Neural crest cell (in vitro differentiated cells): ENCODE measurements at regions not wholly inside any gene's neighbourhood (a gene's known extent, or its start where the extent isn't known, plus 50 kb on each side); places are given as distances from the start of the nearest gene placed in this dataset.

ENCODE experiments used
- DNase-seq: peaks from one replicate; pipeline ENCODE4 v3.0.0; 2021; ENCODE audit warnings: low read depth, mixed read lengths, low spot score
- H3K27ac Mint-ChIP-seq: one replicate; pipeline ENCODE4 v1.8.0; 2021; ENCODE audit warnings: mild to moderate bottlenecking, mixed read lengths; ENCODE audit not compliant: unreplicated experiment
- H3K27me3 Mint-ChIP-seq: 2 replicates; pipeline ENCODE4 v1.8.0; 2021; ENCODE audit warnings: low read depth, mild to moderate bottlenecking, mixed read lengths
- H3K36me3 Mint-ChIP-seq: 2 replicates; pipeline ENCODE4 v1.8.0; 2021; ENCODE audit warnings: low read depth, mild to moderate bottlenecking, mixed read lengths
- H3K4me1 Mint-ChIP-seq: 2 replicates; pipeline ENCODE4 v1.8.0; 2021; ENCODE audit warnings: mixed read lengths
- H3K4me3 Mint-ChIP-seq: one replicate; pipeline ENCODE4 v1.8.0; 2021; ENCODE audit warnings: mild to moderate bottlenecking, mixed read lengths
- H3K9me3 Mint-ChIP-seq: 2 replicates; pipeline ENCODE4 v1.8.0; 2021; ENCODE audit warnings: mixed read lengths
- CTCF ChIP-seq: fragments of 200-600 bp; sonication (generic); conservative IDR thresholded peaks from 2 replicates; pipeline ENCODE4 v1.5.0; 2021; ENCODE audit warnings: antibody characterized with exemption, mild to moderate bottlenecking

- Mint-ChIP-seq H3K4me3 (no peak overlapping the region), H3K27ac (no peak overlapping the region), H3K27me3 (no peaks in the 10 kb centered on the region), H3K4me1 (no peaks in the 10 kb centered on the region), H3K9me3 (peaks cover 4% of the 10 kb centered on the region), H3K36me3 (no peaks in the 10 kb centered on the region)
- no peak for TF ChIP-seq CTCF
- DNase-seq, result no peak
Measured at GRCh38 chr4:36677874-36678273, 396.5 kb downstream of the DTHD1 start.

GRCh38 chr4:36687681-36688080, 406.3 kb downstream of the DTHD1 start:
- Mint-ChIP-seq H3K9me3 (peaks cover 7% of the 10 kb centered on the region), H3K36me3 (no peaks in the 10 kb centered on the region), H3K4me1 (no peaks in the 10 kb centered on the region), H3K27me3 (no peaks in the 10 kb centered on the region), H3K27ac (no peak overlapping the region), H3K4me3 (no peak overlapping the region)
- DNase-seq, result no peak
- TF ChIP-seq CTCF, result no peak

- no peak for DNase-seq
- H3K4me1 Mint-ChIP-seq, result no peaks in the 10 kb centered on the region
Measured at GRCh38 chr4:36692586-36692985, 411.2 kb downstream of the DTHD1 start.

GRCh38 chr4:36702245-36702644, 420.8 kb downstream of the DTHD1 start:
- TF ChIP-seq CTCF, result no peak
- H3K27me3 Mint-ChIP-seq, result no peaks in the 10 kb centered on the region
- H3K4me3 Mint-ChIP-seq, result no peak overlapping the region
- peaks cover 12% of the 10 kb centered on the region for H3K9me3 Mint-ChIP-seq
- no peak overlapping the region for H3K27ac Mint-ChIP-seq
- H3K36me3 Mint-ChIP-seq, result no peaks in the 10 kb centered on the region
- H3K4me1 Mint-ChIP-seq, result no peaks in the 10 kb centered on the region
- DNase-seq, result no peak

More at GRCh38 chr4:36692586-36692985, 411.2 kb downstream of the DTHD1 start:
- Mint-ChIP-seq H3K27me3 (no peaks in the 10 kb centered on the region), H3K36me3 (no peaks in the 10 kb centered on the region), H3K4me3 (no peak overlapping the region), H3K27ac (no peak overlapping the region), H3K9me3 (peaks cover 7% of the 10 kb centered on the region)
- TF ChIP-seq CTCF, result no peak

- H3K27me3 Mint-ChIP-seq, result no peaks in the 10 kb centered on the region
- DNase-seq, result no peak
- H3K27ac Mint-ChIP-seq, result no peak overlapping the region
- no peak for TF ChIP-seq CTCF
- H3K9me3 Mint-ChIP-seq, result peaks cover 17% of the 10 kb centered on the region
- no peak overlapping the region for H3K4me3 Mint-ChIP-seq
- H3K36me3 Mint-ChIP-seq, result no peaks in the 10 kb centered on the region
- no peaks in the 10 kb centered on the region for H3K4me1 Mint-ChIP-seq
Measured at GRCh38 chr4:36704289-36704688, 422.9 kb downstream of the DTHD1 start.

GRCh38 chr4:36709991-36710390, 428.6 kb downstream of the DTHD1 start:
- H3K4me1 Mint-ChIP-seq, result peaks cover 6% of the 10 kb centered on the region
- no peaks in the 10 kb centered on the region for H3K27me3 Mint-ChIP-seq
- no peaks in the 10 kb centered on the region for H3K36me3 Mint-ChIP-seq
- H3K4me3 Mint-ChIP-seq, result no peak overlapping the region
- TF ChIP-seq CTCF, result no peak
- H3K27ac Mint-ChIP-seq, result no peak overlapping the region
- no peak for DNase-seq
- peaks cover 5% of the 10 kb centered on the region for H3K9me3 Mint-ChIP-seq
